Esophagus squamous epithelium (tissue), 4 donors: ENCODE measurements at regions not wholly inside any gene's neighbourhood (a gene's known extent, or its start where the extent isn't known, plus 50 kb on each side); places are given as distances from the start of the nearest gene placed in this dataset.

Experiments used
- CTCF ChIP-seq, 6 experiments: fragments of 450-650 bp in 4 of 6; fragments of 200-600 bp in 2 of 6; sonication (generic) in 2 of 6; IDR thresholded peaks; one replicate each; pipeline ENCODE4 v1.5.1; 2016 to 2019; ENCODE audit warnings: antibody characterized with exemption in 6 of 6, mild to moderate bottlenecking in 4 of 6, moderate library complexity in 4 of 6
- POLR2A ChIP-seq, 4 donors: fragments of 450-650 bp; IDR thresholded peaks; one replicate each; pipeline ENCODE4 v1.6.1; 2017; ENCODE audit warnings: antibody characterized with exemption in 4 of 4, mild to moderate bottlenecking in 4 of 4, moderate library complexity in 3 of 4

GRCh38 chr6:8733879-8734278, 298.5 kb upstream of the SLC35B3 start:
- TF ChIP-seq CTCF (IDR thresholded peaks at IDR 0.05): no peak
- no peak for TF ChIP-seq POLR2A (IDR thresholded peaks at IDR 0.05)
